Panc1 (cell line): ENCODE measurements at regions not wholly inside any gene's neighbourhood (a gene's known extent, or its start where the extent isn't known, plus 50 kb on each side); places are given as distances from the start of the nearest gene placed in this dataset.

ENCODE experiments used
- ATAC-seq: fragments of 200-7000 bp; cut with Tn5 transposase; 2 replicates; pipeline ENCODE4 v1.9.1; 2020; ENCODE audit warnings: mild to moderate bottlenecking, moderate library complexity
- BruUV-seq: library from RNA; stranded (reverse); fragments of 400-500 nt; replicated peaks from 2 replicates; lab custom pipeline; 2021; lab: Mats Ljungman, UMichigan
- CTCF ChIA-PET: fragments of 300-600 bp; sonication (Branson Sonifier 250); formaldehyde crosslinking; loops from one replicate; lab custom pipeline; 2022; ENCODE audit warnings: antibody characterized with exemption; lab: Charles Lee
- POLR2A ChIA-PET: fragments of 300-600 bp; sonication (Branson Sonifier 250); formaldehyde crosslinking; loops from one replicate; lab custom pipeline; 2022; ENCODE audit warnings: antibody characterized with exemption; lab: Charles Lee
- DNase-seq: peaks from one replicate; pipeline ENCODE4 v3.0.0-alpha.2; 2010; ENCODE audit warnings: low read depth, low spot score
- H3K27ac ChIP-seq: 2 replicates; pipeline ENCODE4 v1.5.1; 2011; ENCODE audit warnings: mild to moderate bottlenecking, low read length, inconsistent platforms
- H3K27me3 ChIP-seq: fragments of 200-500 bp; sonication (Bioruptor generic); 2 replicates; pipeline ENCODE4 v1.6.0; 2014; ENCODE audit warnings: low read length, inconsistent platforms; ENCODE audit not compliant: control insufficient read depth, insufficient read depth
- H3K36me3 ChIP-seq: fragments of 200-500 bp; sonication (Bioruptor generic); 2 replicates; pipeline ENCODE4 v1.5.1; 2014; ENCODE audit warnings: inconsistent platforms, mild to moderate bottlenecking, low read length, moderate library complexity; ENCODE audit not compliant: control insufficient read depth, insufficient read depth
- H3K4me1 ChIP-seq: 2 replicates; pipeline ENCODE4 v1.5.1; 2011; ENCODE audit warnings: inconsistent platforms, mild to moderate bottlenecking, low read length, moderate library complexity; ENCODE audit not compliant: control insufficient read depth, insufficient read depth
- H3K4me3 ChIP-seq, 2 experiments: 2 replicates each; pipeline ENCODE4 v1.5.1; 2011 to 2012; ENCODE audit warnings: low read depth in 2 of 2, low read length in 2 of 2, mild to moderate bottlenecking in 2 of 2, inconsistent platforms in 1 of 2, moderate library complexity in 1 of 2
- H3K9me3 ChIP-seq: fragments of 200-500 bp; sonication (Bioruptor generic); 2 replicates; pipeline ENCODE4 v1.5.1; 2014; ENCODE audit warnings: low read depth, mild to moderate bottlenecking, inconsistent platforms, low read length, moderate library complexity; ENCODE audit not compliant: control insufficient read depth, insufficient read depth
- POLR2AphosphoS5 ChIP-seq: IDR thresholded peaks from 2 replicates; pipeline ENCODE4 v1.6.1; 2012; ENCODE audit warnings: mild to moderate bottlenecking, low read depth, low read length, moderate library complexity
- SIN3A ChIP-seq: IDR thresholded peaks from 2 replicates; pipeline ENCODE4 v1.6.1; 2012; ENCODE audit warnings: low read depth, mild to moderate bottlenecking, low read length, moderate library complexity, borderline replicate concordance; ENCODE audit not compliant: insufficient read depth
- TCF7L2 ChIP-seq: IDR thresholded peaks from 2 replicates; pipeline ENCODE4 v1.6.1; 2011; ENCODE audit warnings: mild to moderate bottlenecking, low read depth, low read length, inconsistent platforms
- in situ Hi-C: cut with HindIII; loops from 2 replicates; pipeline ENCODE4 v1.10.0; 2016; ENCODE audit warnings: low sequenced_read_pairs, low pct_unique_long_range_greater_than_20kb
- intact Hi-C: fragments of 100-400 bp; cut with micrococcal nuclease; formaldehyde crosslinking; loops from one replicate; pipeline ENCODE4 v1.10.0; 2022; ENCODE audit not compliant: unreplicated experiment
- TF ChIP-seq, protein P1 (sequence below): fragments of 450-650 bp; IDR thresholded peaks from 2 replicates; pipeline ENCODE4 v1.5.1; 2017; ENCODE audit warnings: mild to moderate bottlenecking
- TF ChIP-seq, protein P2 (sequence below), 2 experiments: IDR thresholded peaks; 2 replicates each; pipeline ENCODE4 v1.6.1; 2011 to 2012; ENCODE audit warnings: low read depth in 2 of 2, control low read depth in 1 of 2, low read length in 1 of 2, mild to moderate bottlenecking in 1 of 2, moderate library complexity in 1 of 2; ENCODE audit not compliant: insufficient read depth in 1 of 2

DNA sequence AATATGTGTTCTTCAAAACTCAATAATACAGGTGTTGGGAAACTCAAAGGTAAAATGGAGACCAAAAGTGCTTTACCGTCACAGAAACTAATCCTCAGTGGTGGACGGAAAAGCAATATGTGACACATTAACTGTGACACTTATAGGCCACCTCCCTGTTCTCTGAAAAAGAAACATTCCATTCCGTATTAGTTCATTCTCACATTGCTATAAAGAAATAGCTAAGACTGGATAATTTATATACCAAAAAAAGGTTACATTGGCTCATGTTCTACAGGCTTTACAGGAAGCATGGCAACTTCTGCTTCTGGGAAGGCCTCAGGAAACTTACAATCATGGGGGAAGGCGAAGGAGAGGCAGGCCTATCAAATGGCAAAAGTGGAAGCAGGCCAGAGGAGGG lies 435.3 kb upstream of the HTR2A start:
- H3K4me1 ChIP-seq: no peaks in the 10 kb centered on the region
- CTCF ChIA-PET: no interaction called here
- DNase-seq: no peak
- H3K27ac ChIP-seq: no peak overlapping the region
- TF ChIP-seq SIN3A (no peak), POLR2AphosphoS5 (no peak), TCF7L2 (no peak)
- TF ChIP-seq, protein P1, sequence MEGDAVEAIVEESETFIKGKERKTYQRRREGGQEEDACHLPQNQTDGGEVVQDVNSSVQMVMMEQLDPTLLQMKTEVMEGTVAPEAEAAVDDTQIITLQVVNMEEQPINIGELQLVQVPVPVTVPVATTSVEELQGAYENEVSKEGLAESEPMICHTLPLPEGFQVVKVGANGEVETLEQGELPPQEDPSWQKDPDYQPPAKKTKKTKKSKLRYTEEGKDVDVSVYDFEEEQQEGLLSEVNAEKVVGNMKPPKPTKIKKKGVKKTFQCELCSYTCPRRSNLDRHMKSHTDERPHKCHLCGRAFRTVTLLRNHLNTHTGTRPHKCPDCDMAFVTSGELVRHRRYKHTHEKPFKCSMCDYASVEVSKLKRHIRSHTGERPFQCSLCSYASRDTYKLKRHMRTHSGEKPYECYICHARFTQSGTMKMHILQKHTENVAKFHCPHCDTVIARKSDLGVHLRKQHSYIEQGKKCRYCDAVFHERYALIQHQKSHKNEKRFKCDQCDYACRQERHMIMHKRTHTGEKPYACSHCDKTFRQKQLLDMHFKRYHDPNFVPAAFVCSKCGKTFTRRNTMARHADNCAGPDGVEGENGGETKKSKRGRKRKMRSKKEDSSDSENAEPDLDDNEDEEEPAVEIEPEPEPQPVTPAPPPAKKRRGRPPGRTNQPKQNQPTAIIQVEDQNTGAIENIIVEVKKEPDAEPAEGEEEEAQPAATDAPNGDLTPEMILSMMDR: no peak
- no peak overlapping the region for H3K4me3 ChIP-seq
- H3K36me3 ChIP-seq: no peaks in the 10 kb centered on the region
- no peaks in the 10 kb centered on the region for H3K27me3 ChIP-seq
- intact Hi-C loops: no loop called here
- BruUV-seq: no TSS peak
- in situ Hi-C loops: no loop called here
- ATAC-seq: no peak
- POLR2A ChIA-PET: no interaction called here
- no peaks in the 10 kb centered on the region for H3K9me3 ChIP-seq

DNA sequence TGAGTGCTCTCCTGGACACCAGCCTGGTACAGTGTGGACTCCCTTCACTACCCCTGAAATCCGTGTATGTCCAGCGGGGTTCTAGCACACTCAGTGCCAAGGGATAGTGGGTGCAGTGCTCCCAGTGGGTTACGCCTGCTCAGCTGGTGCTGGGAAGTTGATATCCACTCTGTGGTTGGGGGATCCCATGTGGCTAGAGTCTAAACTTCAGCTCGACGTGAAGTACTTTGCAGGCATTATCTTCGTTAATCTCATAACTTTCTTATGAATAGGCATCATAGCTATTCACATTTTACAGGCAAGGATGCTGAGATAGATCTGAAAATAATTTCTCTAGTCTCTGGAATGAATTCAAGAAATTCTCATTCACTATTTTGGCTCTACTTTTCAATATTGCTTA lies 433.2 kb upstream of the HTR2A start:
- in situ Hi-C loops (no loop called here), intact Hi-C loops (no loop called here)
- Histone ChIP-seq H3K4me1 (no peaks in the 10 kb centered on the region), H3K4me3 (no peak overlapping the region), H3K27ac (no peak overlapping the region), H3K27me3 (no peaks in the 10 kb centered on the region), H3K9me3 (no peaks in the 10 kb centered on the region), H3K36me3 (no peaks in the 10 kb centered on the region)
- no TSS peak for BruUV-seq
- ATAC-seq (no peak), DNase-seq (no peak)
- ChIA-PET CTCF (no interaction called here), POLR2A (no interaction called here)
- TF ChIP-seq TCF7L2 (no peak), SIN3A (no peak), POLR2AphosphoS5 (no peak)
- TF ChIP-seq, protein P1: no peak
- TF ChIP-seq, protein P2, sequence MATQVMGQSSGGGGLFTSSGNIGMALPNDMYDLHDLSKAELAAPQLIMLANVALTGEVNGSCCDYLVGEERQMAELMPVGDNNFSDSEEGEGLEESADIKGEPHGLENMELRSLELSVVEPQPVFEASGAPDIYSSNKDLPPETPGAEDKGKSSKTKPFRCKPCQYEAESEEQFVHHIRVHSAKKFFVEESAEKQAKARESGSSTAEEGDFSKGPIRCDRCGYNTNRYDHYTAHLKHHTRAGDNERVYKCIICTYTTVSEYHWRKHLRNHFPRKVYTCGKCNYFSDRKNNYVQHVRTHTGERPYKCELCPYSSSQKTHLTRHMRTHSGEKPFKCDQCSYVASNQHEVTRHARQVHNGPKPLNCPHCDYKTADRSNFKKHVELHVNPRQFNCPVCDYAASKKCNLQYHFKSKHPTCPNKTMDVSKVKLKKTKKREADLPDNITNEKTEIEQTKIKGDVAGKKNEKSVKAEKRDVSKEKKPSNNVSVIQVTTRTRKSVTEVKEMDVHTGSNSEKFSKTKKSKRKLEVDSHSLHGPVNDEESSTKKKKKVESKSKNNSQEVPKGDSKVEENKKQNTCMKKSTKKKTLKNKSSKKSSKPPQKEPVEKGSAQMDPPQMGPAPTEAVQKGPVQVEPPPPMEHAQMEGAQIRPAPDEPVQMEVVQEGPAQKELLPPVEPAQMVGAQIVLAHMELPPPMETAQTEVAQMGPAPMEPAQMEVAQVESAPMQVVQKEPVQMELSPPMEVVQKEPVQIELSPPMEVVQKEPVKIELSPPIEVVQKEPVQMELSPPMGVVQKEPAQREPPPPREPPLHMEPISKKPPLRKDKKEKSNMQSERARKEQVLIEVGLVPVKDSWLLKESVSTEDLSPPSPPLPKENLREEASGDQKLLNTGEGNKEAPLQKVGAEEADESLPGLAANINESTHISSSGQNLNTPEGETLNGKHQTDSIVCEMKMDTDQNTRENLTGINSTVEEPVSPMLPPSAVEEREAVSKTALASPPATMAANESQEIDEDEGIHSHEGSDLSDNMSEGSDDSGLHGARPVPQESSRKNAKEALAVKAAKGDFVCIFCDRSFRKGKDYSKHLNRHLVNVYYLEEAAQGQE (IDR thresholded peaks at IDR 0.05; ENCODE audit: insufficient read depth in 1 of 2, low read depth in 2 of 2, low read length in 1 of 2): no peak
